HCT116 (cell line): ENCODE measurements at regions not wholly inside any gene's neighbourhood (a gene's known extent, or its start where the extent isn't known, plus 50 kb on each side); places are given as distances from the start of the nearest gene placed in this dataset.

Experiments used
- POLR2A ChIP-seq: IDR thresholded peaks from 2 replicates; pipeline ENCODE4 v1.7.0; 2011; ENCODE audit warnings: borderline replicate concordance; ENCODE audit not compliant: insufficient read depth, insufficient read length; ENCODE audit errors: extremely low read depth
- YY1 ChIP-seq: IDR thresholded peaks from 2 replicates; pipeline ENCODE4 v1.6.1; 2011; ENCODE audit warnings: low read length, low read depth, moderate library complexity, mild to moderate bottlenecking; ENCODE audit not compliant: insufficient replicate concordance; ENCODE audit errors: extremely low read depth
- TF ChIP-seq, protein P1 (sequence below), 3 experiments: fragments of 200-600 bp in 1 of 3; sonication (generic) in 1 of 3; IDR thresholded peaks in 2 of 3; conservative IDR thresholded peaks in 1 of 3; 2 replicates each; pipeline ENCODE4 v1.5.1; 2012 to 2017; ENCODE audit warnings: low read depth in 2 of 3, low read length in 2 of 3, antibody characterized with exemption in 1 of 3, borderline replicate concordance in 1 of 3, control low read depth in 1 of 3, mild to moderate bottlenecking in 1 of 3, mixed read lengths in 1 of 3, mixed run types in 1 of 3, moderate library complexity in 1 of 3; ENCODE audit not compliant: insufficient read depth in 1 of 3

DNA sequence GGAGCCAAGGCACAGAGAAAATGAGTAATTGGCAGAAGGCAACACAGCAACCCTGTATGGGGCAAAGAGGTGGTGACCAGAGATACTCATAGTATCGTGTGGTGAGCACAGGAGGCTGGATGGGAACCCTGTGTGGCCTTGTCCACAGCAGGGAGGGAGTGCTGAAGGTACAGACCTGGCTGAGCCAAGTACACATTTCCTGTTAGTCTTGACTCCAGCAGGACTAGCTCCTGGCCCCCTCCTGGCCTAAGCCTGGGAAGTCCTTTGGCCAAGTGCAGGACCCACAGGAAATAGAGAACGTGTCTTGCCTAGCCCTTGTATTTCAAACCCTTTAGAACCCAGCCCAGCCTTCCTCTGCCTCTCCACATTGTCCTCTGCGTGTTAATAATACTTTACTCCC lies 289.8 kb upstream of the PWP1 start:
- TF ChIP-seq YY1 (no peak), POLR2A (no peak)
- TF ChIP-seq, protein P1, sequence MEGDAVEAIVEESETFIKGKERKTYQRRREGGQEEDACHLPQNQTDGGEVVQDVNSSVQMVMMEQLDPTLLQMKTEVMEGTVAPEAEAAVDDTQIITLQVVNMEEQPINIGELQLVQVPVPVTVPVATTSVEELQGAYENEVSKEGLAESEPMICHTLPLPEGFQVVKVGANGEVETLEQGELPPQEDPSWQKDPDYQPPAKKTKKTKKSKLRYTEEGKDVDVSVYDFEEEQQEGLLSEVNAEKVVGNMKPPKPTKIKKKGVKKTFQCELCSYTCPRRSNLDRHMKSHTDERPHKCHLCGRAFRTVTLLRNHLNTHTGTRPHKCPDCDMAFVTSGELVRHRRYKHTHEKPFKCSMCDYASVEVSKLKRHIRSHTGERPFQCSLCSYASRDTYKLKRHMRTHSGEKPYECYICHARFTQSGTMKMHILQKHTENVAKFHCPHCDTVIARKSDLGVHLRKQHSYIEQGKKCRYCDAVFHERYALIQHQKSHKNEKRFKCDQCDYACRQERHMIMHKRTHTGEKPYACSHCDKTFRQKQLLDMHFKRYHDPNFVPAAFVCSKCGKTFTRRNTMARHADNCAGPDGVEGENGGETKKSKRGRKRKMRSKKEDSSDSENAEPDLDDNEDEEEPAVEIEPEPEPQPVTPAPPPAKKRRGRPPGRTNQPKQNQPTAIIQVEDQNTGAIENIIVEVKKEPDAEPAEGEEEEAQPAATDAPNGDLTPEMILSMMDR (IDR thresholded peaks at IDR 0.05 in 2 of 3, conservative IDR thresholded peaks at IDR 0.05 in 1 of 3; ENCODE audit: borderline replicate concordance in 1 of 3, insufficient read depth in 1 of 3, low read depth in 2 of 3, low read length in 2 of 3): no peak
